IPS DF 19.7 (cell line): ENCODE measurements at regions not wholly inside any gene's neighbourhood (a gene's known extent, or its start where the extent isn't known, plus 50 kb on each side); places are given as distances from the start of the nearest gene placed in this dataset.
"Not testable (repeated sequence)": the region's sequence is repeated elsewhere in the genome, so short reads cannot be mapped to it uniquely, and the experiment has no call there.

Experiments used
- DNase-seq: peaks from one replicate; pipeline ENCODE4 v3.0.0-alpha.2; 2013; ENCODE audit warnings: low read depth, low spot score

DNA sequence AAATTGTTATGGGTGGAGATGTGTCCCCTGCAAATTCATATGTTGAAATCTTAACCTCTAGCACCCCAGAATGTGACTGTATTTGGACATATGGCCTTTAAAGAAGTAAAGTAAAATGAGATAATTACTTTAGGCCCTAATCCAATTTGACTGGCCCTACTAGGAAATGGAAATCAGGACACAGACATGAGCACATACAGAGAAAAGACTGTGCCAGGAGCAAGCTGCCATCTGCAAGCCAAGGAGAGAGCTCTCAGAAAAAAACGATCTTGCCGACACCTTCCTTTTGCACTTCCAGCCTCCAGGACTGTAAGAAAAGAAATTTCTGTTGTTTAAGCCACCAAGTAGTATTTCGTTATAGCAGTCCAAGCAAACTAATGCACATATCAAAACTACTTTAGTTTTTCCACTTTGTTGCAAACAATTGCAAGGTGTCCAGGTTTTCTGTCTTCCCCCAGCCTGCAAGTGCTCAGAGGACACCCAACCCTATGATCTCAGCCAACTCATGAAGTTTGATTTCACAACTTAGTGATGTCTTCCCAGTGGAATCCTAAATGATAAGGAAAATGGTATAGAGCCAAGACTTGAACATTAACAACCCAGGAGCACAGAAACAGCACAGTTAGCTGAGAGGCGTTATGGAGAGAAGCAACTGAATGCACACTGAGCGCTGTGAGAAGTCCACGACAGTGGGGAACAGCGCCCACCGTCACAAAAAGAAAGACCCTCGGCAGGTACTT is 351.2 kb downstream of the BCL2L11 start:
- not testable (repeated sequence) for DNase-seq

DNA sequence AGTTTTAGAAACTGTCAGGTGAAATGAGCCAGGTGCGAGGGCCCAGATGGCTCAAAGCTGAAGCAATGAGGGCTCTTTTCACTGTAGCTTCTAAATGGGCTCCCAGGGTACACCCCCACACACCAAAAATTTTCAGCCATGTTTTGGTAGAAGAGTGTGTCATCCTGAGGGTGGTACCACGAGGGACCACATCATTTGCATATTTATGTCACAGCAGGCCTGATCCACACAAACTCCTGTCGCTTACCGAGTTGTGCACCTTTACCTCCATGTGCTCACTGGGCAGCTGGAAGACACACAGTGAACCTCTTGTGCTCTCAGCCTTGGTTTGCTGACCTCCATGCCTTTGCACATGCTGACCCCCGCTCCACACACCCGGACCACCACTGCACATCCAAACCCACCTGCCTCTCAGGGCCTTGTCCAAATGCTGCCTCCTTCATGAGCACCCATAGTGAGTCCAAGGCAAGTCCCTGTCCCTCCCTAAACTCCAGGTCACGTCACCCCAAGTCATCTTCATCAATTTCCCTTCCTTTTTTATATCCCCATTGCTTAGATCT is 352.2 kb downstream of the BCL2L11 start:
- not testable (repeated sequence) for DNase-seq

DNA sequence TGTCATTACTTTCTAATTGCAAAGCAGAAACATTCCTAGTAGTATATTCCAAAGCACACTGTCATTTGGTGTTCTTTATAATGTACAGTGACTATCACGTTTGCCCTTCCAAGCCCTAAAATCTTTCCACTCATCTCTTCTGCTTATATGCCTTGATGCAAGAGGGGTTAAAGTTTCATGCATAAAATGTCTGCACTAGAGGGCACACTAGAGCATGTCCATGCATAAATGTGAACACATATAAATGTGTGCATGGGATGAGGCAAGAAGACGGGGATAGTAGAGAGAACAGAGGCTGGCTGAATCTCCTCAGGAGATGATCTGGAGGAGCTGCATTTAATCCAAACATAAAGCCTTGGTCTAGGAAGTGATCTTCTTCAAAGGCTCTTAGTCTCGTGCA is 352.8 kb downstream of the BCL2L11 start:
- DNase-seq = not testable (repeated sequence)

- DNase-seq = not testable (repeated sequence)
These were observed 353.5 kb downstream of the BCL2L11 start for GRCh38 chr2:111474198-111474705.

DNA sequence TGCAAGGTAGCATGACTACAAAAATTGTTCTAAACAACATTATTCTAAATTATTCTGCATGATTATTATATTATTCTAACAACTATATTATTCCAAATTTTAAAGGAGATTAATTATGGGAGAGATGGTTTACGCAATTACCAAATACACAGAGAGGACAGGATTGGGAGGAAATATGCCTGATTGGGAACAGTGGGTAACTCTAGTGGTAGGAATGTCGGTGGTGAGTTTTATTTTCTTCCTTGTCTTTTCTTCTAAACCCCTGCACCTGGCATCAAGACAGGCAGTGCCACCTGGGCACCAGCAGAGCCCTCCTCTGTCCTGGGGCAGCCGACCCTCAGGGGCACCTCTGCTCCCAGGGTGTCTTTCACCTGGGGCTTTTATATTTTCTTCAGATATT is 357.6 kb downstream of the BCL2L11 start:
- DNase-seq = not testable (repeated sequence)

DNA sequence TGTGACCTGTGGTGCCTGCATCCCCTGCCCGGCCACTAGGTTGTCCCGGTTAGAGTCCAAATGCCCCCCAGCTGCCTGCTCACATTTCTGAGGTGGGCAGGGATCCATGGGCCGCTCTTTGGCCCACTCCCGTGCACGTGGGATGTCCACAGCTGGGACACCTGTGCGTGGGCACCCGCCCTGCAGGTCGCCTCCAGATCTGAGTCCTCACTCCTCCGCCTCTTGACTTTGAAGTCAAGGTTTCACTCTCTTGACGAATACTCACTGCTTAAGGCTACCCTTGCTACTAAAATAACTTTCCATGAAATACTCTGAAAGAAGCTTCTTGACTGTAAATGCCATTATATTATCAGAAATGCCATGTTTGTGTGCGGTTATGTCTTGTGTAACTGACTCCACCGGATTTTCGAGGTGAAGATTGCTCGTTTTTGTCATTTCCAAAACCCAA is 358.2 kb downstream of the BCL2L11 start:
- not testable (repeated sequence) for DNase-seq

DNA sequence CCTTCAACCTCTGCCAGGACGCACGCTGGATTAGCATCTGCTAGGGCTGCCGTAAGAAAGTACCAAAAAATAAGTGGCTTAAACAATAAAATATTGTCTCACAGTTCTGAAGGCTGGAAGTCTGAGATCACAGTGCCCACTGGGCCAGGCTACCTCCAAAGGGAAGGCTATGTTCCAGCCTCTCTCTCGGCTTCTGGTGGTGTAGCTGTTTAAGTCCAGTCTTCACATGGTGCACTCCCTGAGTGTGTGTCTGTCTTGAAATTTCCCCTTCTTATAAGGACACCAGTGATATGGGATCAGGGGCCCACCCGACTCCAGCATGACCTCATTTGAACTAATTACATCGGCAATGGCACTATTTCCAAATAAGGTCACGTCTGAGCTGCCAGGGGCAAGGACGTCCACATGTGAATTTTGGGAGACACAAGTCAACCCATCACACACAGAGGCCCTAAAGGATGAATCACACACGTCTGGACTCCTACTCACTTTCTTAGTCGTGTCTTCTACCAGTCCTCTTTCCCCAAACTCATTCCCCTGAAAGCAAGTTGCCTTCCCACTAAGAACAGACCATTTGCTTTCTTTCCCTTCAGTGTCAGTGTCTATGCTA is 359.4 kb downstream of the BCL2L11 start:
- DNase-seq = not testable (repeated sequence)

GRCh38 chr2:111480633-111481032 is 359.9 kb downstream of the BCL2L11 start:
- not testable (repeated sequence) for DNase-seq

DNA sequence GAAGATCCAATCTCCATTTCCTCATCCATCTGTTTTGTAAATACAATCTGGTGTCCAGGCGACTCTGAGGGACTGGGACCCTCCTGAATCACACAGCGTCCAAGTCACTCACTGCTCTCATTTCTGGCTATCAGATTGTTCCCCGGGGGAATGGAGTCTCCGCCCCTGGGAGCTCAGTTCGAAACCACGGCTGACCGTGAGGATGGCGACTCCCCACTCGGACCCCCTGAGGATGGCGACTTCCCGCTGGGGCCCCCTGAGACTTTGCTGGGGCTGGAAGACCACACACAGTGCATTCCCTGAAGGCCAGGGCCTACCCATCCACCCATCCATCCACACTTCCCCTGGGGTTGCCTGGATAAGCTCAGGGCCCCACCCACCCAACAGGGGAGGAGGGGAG is 360.5 kb downstream of the BCL2L11 start:
- DNase-seq = not testable (repeated sequence)

DNA sequence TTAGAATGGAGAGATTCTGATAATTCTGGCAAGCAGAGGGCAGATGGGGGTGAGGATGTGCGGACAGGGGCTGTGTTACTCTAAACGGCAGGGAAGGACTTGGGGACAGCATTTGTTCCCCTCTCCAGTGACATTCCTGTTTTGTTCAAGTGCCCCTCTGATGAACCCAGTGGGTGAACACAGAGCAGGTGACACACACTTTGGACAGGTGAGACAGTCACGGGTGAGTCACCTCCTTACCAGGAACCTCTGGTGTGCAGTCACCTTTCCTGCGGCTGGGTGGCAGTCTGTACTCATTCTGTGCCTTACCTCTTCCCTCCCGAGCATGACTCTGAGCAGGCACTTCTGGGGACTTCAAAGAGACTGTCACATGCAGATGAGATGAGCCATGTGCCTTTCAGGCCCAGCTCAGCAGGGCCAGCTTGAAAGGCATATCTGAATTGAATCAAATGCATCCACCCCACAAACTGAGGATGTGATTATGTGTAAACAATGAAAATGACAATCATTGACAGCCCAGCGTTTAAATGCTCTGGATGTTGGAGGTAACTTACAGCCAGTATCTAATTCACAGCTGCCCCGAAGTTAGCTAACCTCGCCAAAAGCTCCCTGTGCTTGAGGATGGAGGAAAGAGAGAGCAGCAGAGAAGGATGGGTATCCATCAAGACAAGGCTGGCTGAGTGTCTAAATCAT is 362.4 kb downstream of the BCL2L11 start:
- DNase-seq = not testable (repeated sequence)

DNA sequence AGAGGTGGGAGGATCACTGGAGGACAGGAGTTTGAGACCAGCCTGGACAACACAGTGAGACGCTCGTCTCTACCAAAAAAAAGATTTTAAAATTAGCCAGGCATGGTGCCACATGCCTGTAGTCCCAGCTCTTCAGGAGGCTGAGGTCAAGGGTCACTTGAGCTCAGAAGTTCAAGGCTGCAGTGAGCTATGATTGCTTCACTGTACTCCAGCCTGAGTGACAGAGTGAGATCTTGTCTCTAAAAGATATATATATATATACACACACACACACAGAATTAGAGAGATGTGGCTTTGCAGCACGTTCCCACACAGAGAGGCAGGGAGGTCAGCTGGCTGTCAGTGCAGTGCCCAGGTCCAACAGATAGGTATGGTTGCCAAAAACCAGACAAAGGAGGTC is 363.4 kb downstream of the BCL2L11 start:
- DNase-seq = not testable (repeated sequence)

DNA sequence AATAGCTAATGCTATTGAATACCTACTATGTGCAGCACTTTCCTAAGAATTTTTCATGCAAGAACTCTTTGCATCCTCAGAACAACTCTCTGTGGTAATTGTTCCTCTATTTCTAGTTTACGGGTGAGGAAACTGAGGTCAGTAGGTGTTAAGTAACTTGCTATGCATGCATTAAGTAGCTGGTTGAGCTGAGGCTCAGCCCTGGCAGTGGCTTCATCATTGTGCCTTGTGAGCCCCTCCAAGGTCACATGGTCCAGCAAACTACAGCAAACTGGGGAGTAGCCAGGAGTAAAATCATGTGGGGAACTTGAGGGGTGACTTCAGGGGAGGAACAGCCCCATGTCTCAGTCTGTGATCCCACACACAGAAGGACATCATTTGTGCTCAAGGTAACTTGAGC is 365.2 kb downstream of the BCL2L11 start:
- not testable (repeated sequence) for DNase-seq

DNA sequence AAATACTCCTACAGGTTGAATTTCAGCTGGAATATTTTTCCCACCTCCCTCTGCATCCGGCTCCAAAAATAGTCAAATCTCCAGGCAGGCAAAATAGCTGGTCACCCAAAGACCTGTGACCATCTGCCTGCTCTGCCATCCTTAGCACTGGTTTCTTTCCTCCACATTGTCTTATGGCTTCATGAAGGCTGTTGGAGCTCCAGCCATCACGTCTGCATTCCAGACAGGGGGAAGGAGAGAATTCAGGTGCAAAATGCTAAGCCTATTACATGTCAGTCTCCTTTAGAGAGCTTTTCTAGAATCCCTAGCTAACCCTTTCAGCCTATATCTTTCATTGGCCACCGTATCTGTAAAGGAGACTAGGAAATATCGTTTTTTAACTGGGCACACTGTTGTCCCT is 367.7 kb downstream of the BCL2L11 start:
- DNase-seq = not testable (repeated sequence)

DNA sequence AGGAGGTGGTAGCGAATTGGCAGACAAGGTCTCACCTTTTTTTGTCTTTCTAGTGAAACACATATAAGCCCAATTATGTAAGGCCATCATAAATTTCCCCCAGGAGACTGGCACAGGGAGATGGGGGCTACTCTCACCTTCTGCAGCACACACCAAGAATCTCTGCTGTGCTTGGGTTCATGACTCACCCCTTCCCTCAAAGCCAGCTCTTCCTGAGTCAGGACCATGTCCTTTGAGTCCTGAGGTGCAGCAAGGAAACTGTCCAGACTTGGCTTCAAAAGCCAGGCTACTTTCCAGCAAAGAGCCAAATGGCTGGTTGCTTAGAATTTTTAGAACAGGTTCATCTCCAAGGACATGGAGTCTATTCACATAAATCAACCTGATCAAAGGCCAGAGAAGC is 368.7 kb downstream of the BCL2L11 start:
- DNase-seq = not testable (repeated sequence)

GRCh38 chr2:111491181-111491580 is 370.5 kb downstream of the BCL2L11 start:
- not testable (repeated sequence) for DNase-seq

DNA sequence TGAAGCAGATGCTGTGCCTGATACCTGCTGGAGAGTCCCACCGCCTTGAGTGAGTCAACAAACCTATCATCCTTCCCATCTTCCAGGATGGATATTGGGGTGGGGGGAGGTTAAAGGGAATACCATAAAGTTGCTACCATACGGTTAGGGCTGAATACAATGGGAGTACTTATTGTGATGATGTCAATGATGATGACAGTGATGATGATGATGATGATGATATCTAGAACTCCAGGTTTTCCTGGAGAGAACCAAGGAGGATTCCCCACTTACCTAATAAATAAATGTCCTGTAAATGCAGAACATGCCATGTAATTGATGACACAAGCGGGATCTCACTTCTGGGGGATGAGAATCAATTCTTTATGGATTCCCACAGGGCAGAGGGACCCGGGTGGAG is 370.9 kb downstream of the BCL2L11 start:
- not testable (repeated sequence) for DNase-seq

DNA sequence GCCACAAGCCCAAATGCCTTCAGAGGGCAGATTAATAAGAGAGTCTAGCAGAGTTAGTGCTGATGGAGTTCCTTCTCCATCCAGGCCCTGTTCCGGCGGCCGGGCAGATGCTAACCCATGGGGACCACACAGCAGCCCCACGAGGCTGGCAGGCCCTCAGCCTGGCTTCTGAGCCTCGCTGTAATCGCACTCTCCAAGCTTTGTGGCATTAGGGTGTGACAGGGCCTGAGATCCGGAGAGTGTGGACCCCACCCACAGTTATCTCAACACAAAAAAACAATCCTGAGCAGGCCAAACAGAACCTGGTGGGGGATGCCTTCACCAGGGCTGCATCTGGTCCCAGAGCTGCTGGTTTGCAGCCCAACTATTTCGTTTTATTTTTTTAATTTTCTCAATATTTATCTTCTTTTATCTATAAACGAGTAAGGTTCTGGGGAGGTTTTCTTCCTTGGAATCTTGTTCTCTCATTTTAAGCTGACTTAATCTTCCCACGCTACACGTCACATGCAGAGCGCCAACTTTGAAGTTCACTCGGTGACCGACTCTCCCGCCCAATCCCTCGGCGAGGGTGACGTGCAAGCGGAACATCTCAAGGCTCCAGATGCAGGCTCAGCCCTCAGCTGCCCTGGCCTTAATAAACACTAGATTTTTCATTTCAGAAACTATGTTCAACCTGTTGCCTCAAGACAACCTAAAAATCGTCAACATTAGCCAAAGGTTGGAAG is 372.4 kb downstream of the BCL2L11 start:
- DNase-seq = not testable (repeated sequence)

GRCh38 chr2:111493720-111494078 is 373.0 kb downstream of the BCL2L11 start:
- DNase-seq = not testable (repeated sequence)

GRCh38 chr2:111494288-111494980 is 373.7 kb downstream of the BCL2L11 start:
- not testable (repeated sequence) for DNase-seq

DNA sequence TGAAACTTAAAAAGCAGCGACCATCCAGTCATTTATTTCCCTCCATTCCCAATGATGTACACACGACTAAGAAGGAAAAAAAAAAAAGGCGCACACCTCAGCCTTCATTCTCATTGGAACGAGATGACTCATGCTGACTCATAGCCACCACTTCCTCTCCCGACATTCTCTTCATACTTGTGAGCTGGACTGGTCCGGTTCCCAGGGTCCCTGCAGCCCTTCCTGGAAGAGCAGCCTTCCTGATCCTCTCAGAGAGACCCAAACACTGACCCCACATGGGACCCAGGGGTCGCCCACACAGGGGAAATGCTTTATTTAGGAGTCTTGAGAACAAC is 374.2 kb downstream of the BCL2L11 start:
- DNase-seq = not testable (repeated sequence)

DNA sequence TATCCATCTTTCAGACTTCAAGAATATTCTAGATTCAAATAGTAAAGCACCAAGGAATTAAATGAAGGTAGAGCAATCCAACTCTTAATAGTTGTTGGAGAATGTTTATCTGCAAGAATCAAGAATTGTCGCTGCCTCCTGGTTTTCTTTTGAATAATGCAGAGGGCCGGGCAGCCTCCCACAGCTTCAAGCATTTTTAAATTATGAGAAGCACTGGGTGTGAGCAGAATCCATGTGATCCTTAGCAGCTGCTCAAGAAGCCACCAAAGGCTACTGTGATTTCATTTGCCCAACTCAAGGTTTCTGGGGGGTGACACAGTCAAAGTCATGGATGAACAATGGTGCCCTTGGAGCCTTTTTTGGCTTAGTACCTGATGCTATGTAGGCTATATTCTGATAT is 374.9 kb downstream of the BCL2L11 start:
- DNase-seq = not testable (repeated sequence)
